K562 (cell line): ENCODE measurements at regions not wholly inside any gene's neighbourhood (a gene's known extent, or its start where the extent isn't known, plus 50 kb on each side); places are given as distances from the start of the nearest gene placed in this dataset.

Experiments used
- ATAC-seq: fragments of 200-7000 bp; cut with Tn5 transposase; 3 replicates; pipeline ENCODE4 v1.9.1; 2020; ENCODE audit warnings: moderate library complexity
- BruUV-seq: library from RNA; stranded (reverse); fragments of 400-500 nt; replicated peaks from 2 replicates; lab custom pipeline; 2021; lab: Mats Ljungman, UMichigan
- CTCF ChIA-PET: fragments of 300-600 bp; formaldehyde crosslinking; extraction: SDS; loops from one replicate; lab custom pipeline; 2021; ENCODE audit warnings: low intra/inter-chr PET ratio; lab: Yijun Ruan, JAX
- POLR2A ChIA-PET: fragments of 300-600, 350-650 bp; sonication (Branson Sonifier 250); formaldehyde crosslinking; extraction: SDS; loops from one replicate; lab custom pipeline; 2021; ENCODE audit warnings: antibody characterized with exemption, inconsistent platforms; lab: Yijun Ruan, JAX
- DNase-seq, 4 experiments: peaks; one replicate each; pipeline versions ENCODE4 v3.0.0 to v3.0.0-alpha.2; 2011 to 2018; ENCODE audit warnings: low spot score in 3 of 4, mixed read lengths in 3 of 4; ENCODE audit errors: extremely low read depth in 1 of 4
- FAIRE-seq: peaks from 2 replicates; lab custom pipeline; 2011; peaks lifted over from hg19 to GRCh38; lab: Jason Lieb, UNC
- H2AFZ ChIP-seq: 2 replicates; pipeline ENCODE4 v1.6.0; 2011; ENCODE audit warnings: low read depth, low read length, control low read depth, inconsistent platforms
- H3K27ac ChIP-seq: fragments of 200-600 bp; 3 replicates; pipeline ENCODE4 v1.8.0; 2011; ENCODE audit warnings: low read depth, mild to moderate bottlenecking, control low read depth, inconsistent platforms, low read length, moderate library complexity, mixed read lengths; ENCODE audit errors: extremely low read depth
- H3K27me3 ChIP-seq, 2 experiments: fragments of 300-600 bp in 1 of 2; 2 replicates in 1 of 2; 3 replicates in 1 of 2; pipeline versions ENCODE4 v1.6.0 to v1.8.0; 2011; ENCODE audit warnings: inconsistent platforms in 2 of 2, low read length in 2 of 2, mild to moderate bottlenecking in 1 of 2, mixed read lengths in 1 of 2, moderate library complexity in 1 of 2; ENCODE audit not compliant: control insufficient read depth in 2 of 2, insufficient read depth in 2 of 2
- H3K36me3 ChIP-seq: fragments of 300-600 bp; 3 replicates; pipeline ENCODE4 v1.8.0; 2011; ENCODE audit warnings: mild to moderate bottlenecking, low read length, inconsistent platforms; ENCODE audit not compliant: control insufficient read depth, insufficient read depth
- H3K4me1 ChIP-seq, 2 experiments: fragments of 200-600 bp in 1 of 2; replicated peaks in 1 of 2; 2 replicates in 1 of 2; 3 replicates in 1 of 2; pipeline versions ENCODE4 v1.5.1 to v1.8.0; 2011; ENCODE audit warnings: inconsistent platforms in 2 of 2, low read length in 2 of 2, mild to moderate bottlenecking in 1 of 2, mixed read lengths in 1 of 2, moderate library complexity in 1 of 2; ENCODE audit not compliant: control insufficient read depth in 2 of 2, insufficient read depth in 2 of 2
- H3K4me2 ChIP-seq: 2 replicates; pipeline ENCODE4 v1.6.1; 2011; ENCODE audit warnings: low read length, control low read depth, inconsistent platforms, mixed read lengths; ENCODE audit not compliant: insufficient read depth
- H3K4me3 ChIP-seq: fragments of 200-600 bp; sonication (generic), shearing (Covaris generic); 2 replicates; pipeline ENCODE4 v1.5.1; 2016; ENCODE audit warnings: control low read depth, inconsistent platforms
- H3K79me2 ChIP-seq: fragments of 200-600 bp; 3 replicates; pipeline ENCODE4 v1.8.0; 2011; ENCODE audit warnings: low read length, inconsistent platforms; ENCODE audit not compliant: control insufficient read depth, insufficient read depth
- H3K9ac ChIP-seq, 2 experiments: 2 replicates each; pipeline versions ENCODE4 v1.6.0 to v1.6.1; 2011; ENCODE audit warnings: low read depth in 2 of 2, low read length in 2 of 2, control low read depth in 1 of 2, inconsistent platforms in 1 of 2, mild to moderate bottlenecking in 1 of 2, mixed read lengths in 1 of 2; ENCODE audit not compliant: insufficient read depth in 1 of 2
- H3K9me1 ChIP-seq: one replicate; pipeline ENCODE4 v1.6.0; 2011; ENCODE audit warnings: inconsistent platforms, mild to moderate bottlenecking, low read length, moderate library complexity; ENCODE audit not compliant: control insufficient read depth, insufficient read depth
- H3K9me3 ChIP-seq: replicated peaks from 2 replicates; pipeline ENCODE4 v1.5.1; 2011; ENCODE audit warnings: low read depth, low read length, inconsistent platforms; ENCODE audit not compliant: control insufficient read depth, insufficient read depth
- H4K20me1 ChIP-seq: replicated peaks from 2 replicates; pipeline ENCODE4 v1.6.1; 2011; ENCODE audit warnings: low read length, inconsistent platforms, mixed read lengths; ENCODE audit not compliant: control insufficient read depth, insufficient read depth
- ARID2 ChIP-seq: fragments of 450-650 bp; IDR thresholded peaks from 2 replicates; pipeline ENCODE4 v1.6.1; 2017; ENCODE audit warnings: antibody characterized with exemption, mild to moderate bottlenecking
- BACH1 ChIP-seq: fragments of 200-800 bp; sonication (Bioruptor generic); IDR thresholded peaks from 2 replicates; pipeline ENCODE4 v1.6.1; 2016; ENCODE audit warnings: missing genetic modification characterization, missing compliant biosample characterization
- EP300 ChIP-seq: IDR thresholded peaks from 2 replicates; pipeline ENCODE4 v1.6.1; 2012; ENCODE audit warnings: low read length, improper control_type of control experiment
- ETV5 ChIP-seq: sonication (generic); formaldehyde crosslinking; IDR thresholded peaks from 2 replicates; pipeline ENCODE4 v1.4.0; 2020; ENCODE audit warnings: low read depth, mild to moderate bottlenecking, missing genetic modification reagents
- EWSR1 ChIP-seq: fragments of 450-650 bp; IDR thresholded peaks from 2 replicates; pipeline ENCODE4 v1.6.1; 2018; ENCODE audit warnings: borderline replicate concordance, mild to moderate bottlenecking, low read depth, moderate library complexity; ENCODE audit not compliant: partially characterized antibody
- HDAC3 ChIP-seq: fragments of 450-650 bp; IDR thresholded peaks from 2 replicates; pipeline ENCODE4 v1.6.1; 2018; ENCODE audit warnings: borderline replicate concordance, mild to moderate bottlenecking, moderate library complexity; ENCODE audit not compliant: partially characterized antibody
- HMG20A ChIP-seq: fragments of 450-650 bp; formaldehyde crosslinking; conservative IDR thresholded peaks from 2 replicates; pipeline ENCODE4 v1.4.0; 2020; ENCODE audit warnings: mild to moderate bottlenecking, mixed read lengths
- L3MBTL2 ChIP-seq: fragments of 450-650 bp; IDR thresholded peaks from 2 replicates; pipeline ENCODE4 v1.6.1; 2016; ENCODE audit warnings: mild to moderate bottlenecking, moderate library complexity
- MAZ ChIP-seq, 2 experiments: fragments of 450-650 bp in 1 of 2; sonication (generic) in 1 of 2; formaldehyde crosslinking; IDR thresholded peaks in 1 of 2; conservative IDR thresholded peaks in 1 of 2; 2 replicates each; pipeline versions ENCODE4 v1.4.0 to v1.5.0; 2020; ENCODE audit warnings: mild to moderate bottlenecking in 1 of 2, missing genetic modification reagents in 1 of 2
- NFYB ChIP-seq: IDR thresholded peaks from 2 replicates; pipeline ENCODE4 v1.6.1; 2011; ENCODE audit warnings: mild to moderate bottlenecking, moderate library complexity; ENCODE audit not compliant: insufficient read length; ENCODE audit errors: extremely low read depth
- NR2C2 ChIP-seq, 2 experiments: fragments of 200-800 bp in 1 of 2; sonication (Bioruptor generic) in 1 of 2; sonication (generic) in 1 of 2; formaldehyde crosslinking in 1 of 2; IDR thresholded peaks; 2 replicates each; pipeline versions ENCODE4 v1.6.1 to v1.8.0; 2016 to 2022; ENCODE audit warnings: mild to moderate bottlenecking in 1 of 2, missing compliant biosample characterization in 1 of 2, missing genetic modification characterization in 1 of 2, missing genetic modification reagents in 1 of 2
- POLR2H ChIP-seq: IDR thresholded peaks from 2 replicates; pipeline ENCODE4 v1.6.1; 2016; ENCODE audit warnings: missing genetic modification characterization, low read depth, mild to moderate bottlenecking, control low read depth, missing compliant biosample characterization, moderate library complexity
- SRF ChIP-seq, 2 experiments: fragments of 250-450, 450-650 bp in 1 of 2; sonication (Bioruptor Pico) in 1 of 2; sonication (generic) in 1 of 2; formaldehyde crosslinking; IDR thresholded peaks; 2 replicates each; pipeline versions ENCODE4 v1.5.0 to v1.5.1; 2020 to 2022; ENCODE audit warnings: mild to moderate bottlenecking in 1 of 2, missing genetic modification reagents in 1 of 2
- ZNF175 ChIP-seq: fragments of 200-800 bp; sonication (Bioruptor generic); IDR thresholded peaks from 2 replicates; pipeline ENCODE4 v1.6.1; 2016; ENCODE audit warnings: low read depth, mild to moderate bottlenecking, missing genetic modification characterization, missing compliant biosample characterization
- ZNF232 ChIP-seq: sonication (generic); formaldehyde crosslinking; IDR thresholded peaks from 2 replicates; pipeline ENCODE4 v1.8.0; 2022; ENCODE audit warnings: mild to moderate bottlenecking, missing genetic modification reagents
- WGBS: fragments of 100-300 bp; shearing (Covaris generic); methylation state at CpG from one replicate; pipeline ENCODE4 v1.1.6; 2016; ENCODE audit warnings: low coverage, mixed read lengths; ENCODE audit not compliant: insufficient coverage; ENCODE audit errors: missing lambda C conversion rate; 5-methylcytosine and 5-hydroxymethylcytosine counted together
- in situ Hi-C: fragments of 300-500 bp; cut with MboI; formaldehyde crosslinking; loops from 4 replicates; pipeline ENCODE4 v1.15.0; 2018; ENCODE audit warnings: inconsistent platforms, mixed read lengths
- intact Hi-C: fragments of 100-400 bp; cut with micrococcal nuclease; formaldehyde crosslinking; loops from 2 replicates; pipeline ENCODE4 v1.14.2; 2022

DNA sequence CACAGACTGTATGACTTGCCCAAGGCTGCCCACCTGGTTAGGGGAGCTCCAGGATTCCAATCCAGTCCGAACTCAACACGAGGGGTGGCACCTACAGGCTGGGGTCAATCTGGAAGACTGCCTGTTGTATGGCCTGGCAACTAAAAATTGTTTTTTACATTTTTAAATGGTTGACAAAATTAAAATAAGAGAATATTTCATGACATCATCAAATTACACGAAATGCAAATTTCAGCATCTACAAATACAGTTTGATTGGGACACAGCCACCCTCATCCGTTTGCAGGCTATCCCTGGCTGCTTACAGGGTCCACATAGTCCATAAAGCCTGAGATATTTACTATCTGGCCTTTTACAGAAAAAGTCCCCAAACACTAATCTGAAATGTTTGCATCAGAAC, 235.9 kb upstream of the GMDS start:
- Histone ChIP-seq H3K27me3 (peaks cover 4 to 12% of the 10 kb centered on the region in 2 experiments; a peak in 2 of 5 replicates), H3K9me1 (no peaks in the 10 kb centered on the region), H3K9me3 (no peaks in the 10 kb centered on the region; the same call in 1 of the 2 replicates), H2AFZ (no peak overlapping the region), H3K36me3 (no peaks in the 10 kb centered on the region), H3K4me2 (no peak overlapping the region), H3K4me3 (no peak overlapping the region), H3K79me2 (no peaks in the 10 kb centered on the region)
- no TSS peak for BruUV-seq
- POLR2A ChIA-PET: interaction anchor here (0.6 to 1.0 kb wide), 2 partner anchors 276 to 1031 kb away, joined by 3 read pairs; no protein-coding TSS in a partner anchor
- no peak for ATAC-seq
- 0% methylated on average over 4 of the region's 4 CpGs for WGBS
- in situ Hi-C loops: no loop called here
- no peak for TF ChIP-seq ARID2
- TF ChIP-seq NFYB: no peak
- no peak for TF ChIP-seq EWSR1
- TF ChIP-seq, all 486 proteins: peak for 0
- intact Hi-C loops: no loop called here
- Histone ChIP-seq H3K9ac (no peak overlapping the region), H4K20me1 (no peaks in the 10 kb centered on the region), H3K4me1 (no peaks in the 10 kb centered on the region; a peak in 1 of 5 replicates), H3K27ac (no peak overlapping the region)
- FAIRE-seq: no peak
- CTCF ChIA-PET: no interaction called here
- DNase-seq: no peak

DNA sequence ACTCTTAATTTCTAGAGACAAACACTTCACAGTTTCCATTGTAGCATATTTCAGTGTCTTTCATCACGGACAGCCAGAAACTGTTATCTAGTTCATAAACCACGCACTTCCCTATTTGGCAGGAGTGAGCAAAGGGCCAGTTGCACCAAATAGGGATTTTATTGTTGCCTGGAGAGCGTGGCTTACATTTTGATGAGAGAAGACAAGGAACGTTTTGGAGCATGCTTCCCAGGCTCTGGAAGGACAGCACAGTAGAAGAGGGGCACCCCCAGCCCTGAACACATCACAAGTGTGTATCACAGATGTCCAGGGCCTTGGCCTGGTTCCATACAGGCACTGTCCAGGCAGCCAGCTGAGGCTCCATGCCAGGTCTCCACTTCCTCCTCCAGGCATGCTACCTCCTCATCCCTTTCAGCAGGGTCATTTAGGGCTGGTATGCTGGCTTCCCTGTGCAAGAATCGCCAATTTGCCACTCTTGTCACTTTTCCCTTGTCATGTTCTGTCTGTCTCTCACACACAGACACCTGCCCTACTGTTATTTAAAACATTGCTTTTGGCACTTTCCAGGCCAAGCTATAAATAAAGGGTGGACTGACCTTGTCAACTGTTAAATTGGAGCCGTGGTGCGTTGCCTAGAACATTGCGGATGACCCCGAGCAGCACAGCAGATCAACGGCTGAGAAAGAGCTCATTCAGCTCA, 235.0 kb upstream of the GMDS start:
- CTCF ChIA-PET: no interaction called here
- ATAC-seq (no peak), FAIRE-seq (no peak), DNase-seq (no peak)
- Histone ChIP-seq H2AFZ (no peak overlapping the region), H3K4me3 (no peak overlapping the region), H3K9me3 (no peaks in the 10 kb centered on the region; the same call in 1 of the 2 replicates), H3K9ac (no peak overlapping the region), H3K36me3 (no peaks in the 10 kb centered on the region), H3K79me2 (no peaks in the 10 kb centered on the region), H3K4me1 (no peaks in the 10 kb centered on the region; a peak in 1 of 5 replicates), H3K4me2 (no peak overlapping the region), H3K9me1 (no peaks in the 10 kb centered on the region), H3K27me3 (peaks cover 8 to 19% of the 10 kb centered on the region in 2 experiments; a peak in 2 of 5 replicates), H4K20me1 (no peaks in the 10 kb centered on the region), H3K27ac (no peak overlapping the region)
- POLR2A ChIA-PET: interaction anchor here (1.0 kb wide), 1 partner anchor 277 kb away, joined by 3 read pairs; no protein-coding TSS in a partner anchor
- intact Hi-C loops: no loop called here
- in situ Hi-C loops: no loop called here
- BruUV-seq: no TSS peak
- WGBS: 2% methylated on average over 10 of the region's 10 CpGs
- TF ChIP-seq POLR2H: peak; percentile 46; the same call in 1 of the 2 replicates
- no peak for TF ChIP-seq HMG20A (CRISPR knock-in tag)
- no peak for TF ChIP-seq ZNF232 (CRISPR knock-in tag)
- TF ChIP-seq BACH1 (tag): peak; percentile 41; the same call in 1 of the 2 replicates
- no peak for TF ChIP-seq NR2C2 (CRISPR knock-in tag; IDR thresholded peaks at IDR 0.05)
- TF ChIP-seq NR2C2 (tag; IDR thresholded peaks at IDR 0.05): peak; percentile 34; the same call in 1 of the 2 replicates
- TF ChIP-seq MAZ (CRISPR knock-in tag; conservative IDR thresholded peaks at IDR 0.05 in 1 of 2, IDR thresholded peaks at IDR 0.05 in 1 of 2): 0 out of 4 replicates have a peak, but pooled peaks of 1 of the 2 experiments have one; percentile 12
- TF ChIP-seq EP300: peak; percentile 26; the same call in 1 of the 2 replicates
- TF ChIP-seq ZNF175 (CRISPR knock-in tag): peak; percentile 77; the same call in 1 of the 2 replicates
- TF ChIP-seq L3MBTL2: peak; percentile 56
- TF ChIP-seq SRF (CRISPR knock-in tag; IDR thresholded peaks at IDR 0.05): peak in 1 of 2 experiments; percentile 90; a peak in 2 of 4 replicates
- TF ChIP-seq HDAC3: no peak
- TF ChIP-seq ETV5 (CRISPR knock-in tag): no peak
